Embryonic facial prominence (tissue), 1 donor: ENCODE measurements at regions not wholly inside any gene's neighbourhood (a gene's known extent, or its start where the extent isn't known, plus 50 kb on each side); places are given as distances from the start of the nearest gene placed in this dataset.
"Not testable (repeated sequence)": the region's sequence is repeated elsewhere in the genome, so short reads cannot be mapped to it uniquely, and the experiment has no call there.

Experiments used
- DNase-seq: peaks from one replicate; pipeline ENCODE4 v3.0.0-alpha.2; 2016; ENCODE audit errors: extremely low spot score

DNA sequence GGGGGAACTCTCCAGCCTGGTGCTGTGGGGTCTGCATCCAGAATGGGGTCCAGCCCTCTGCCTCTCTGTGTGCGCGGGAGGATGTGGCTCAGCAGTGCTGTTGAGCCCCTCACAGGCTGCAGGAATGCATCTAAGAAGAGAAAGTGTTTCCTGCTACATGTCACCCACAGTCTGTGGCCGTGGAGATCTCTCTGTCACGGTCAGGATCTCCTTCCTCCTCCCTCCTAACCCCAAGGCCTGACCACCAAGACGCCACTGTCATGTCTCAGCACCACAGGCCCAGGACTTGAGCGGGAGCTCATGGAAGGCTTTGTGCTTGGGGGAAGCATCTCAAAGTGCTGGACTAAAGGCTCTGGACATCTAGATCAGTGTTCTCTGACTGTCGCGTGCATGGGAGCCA, 90.1 kb downstream of the SREK1 start:
- no peak for DNase-seq

DNA sequence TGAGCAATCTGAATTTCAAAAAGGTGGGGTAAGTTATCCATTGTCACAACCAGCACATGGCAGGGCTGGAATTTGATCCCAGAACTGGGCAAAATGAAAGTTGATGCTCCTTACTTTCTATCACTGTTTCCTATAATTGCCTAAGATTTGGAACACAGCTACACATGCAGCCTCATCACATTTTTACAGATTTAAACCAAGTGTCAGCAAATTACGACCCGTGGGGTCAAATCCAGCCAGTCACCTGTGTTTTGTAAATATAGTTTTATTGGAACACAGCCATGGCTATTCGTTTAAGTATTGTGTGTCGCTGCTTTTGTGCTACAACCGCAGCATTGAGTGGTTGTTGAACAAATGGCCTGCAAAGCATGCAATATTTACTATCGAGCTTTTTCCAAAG, 94.3 kb downstream of the SREK1 start:
- DNase-seq, result no peak

DNA sequence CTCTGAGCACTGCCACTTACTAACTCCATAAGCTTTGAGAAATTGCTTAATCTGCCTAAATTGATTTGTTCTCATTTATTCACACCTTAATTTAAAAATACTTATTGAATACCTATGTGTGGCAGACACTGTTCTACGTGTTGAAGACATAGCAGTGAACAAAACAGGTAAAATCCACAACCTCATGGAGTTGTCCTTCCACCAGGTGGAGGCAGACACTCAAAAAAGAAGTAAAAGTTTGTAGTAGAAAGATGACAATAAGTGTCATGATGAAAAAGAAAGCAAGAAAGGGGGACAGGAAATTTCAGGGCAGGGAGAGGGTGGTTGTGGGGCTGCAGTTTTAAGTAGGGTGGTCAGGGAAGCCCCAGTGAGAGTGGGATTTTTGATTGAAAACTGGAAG, 94.9 kb downstream of the SREK1 start:
- DNase-seq, result no peak

- DNase-seq, result no peak
These were observed 97.2 kb downstream of the SREK1 start for GRCh38 chr5:66241136-66241825.

- DNase-seq, result no peak
These were observed 98.1 kb downstream of the SREK1 start for GRCh38 chr5:66242050-66242715.

GRCh38 chr5:66246608-66247007, 102.5 kb downstream of the SREK1 start:
- no peak for DNase-seq

GRCh38 chr5:66247176-66247960, 103.3 kb downstream of the SREK1 start:
- no peak for DNase-seq

GRCh38 chr5:66248874-66249273, 104.8 kb downstream of the SREK1 start:
- no peak for DNase-seq

DNA sequence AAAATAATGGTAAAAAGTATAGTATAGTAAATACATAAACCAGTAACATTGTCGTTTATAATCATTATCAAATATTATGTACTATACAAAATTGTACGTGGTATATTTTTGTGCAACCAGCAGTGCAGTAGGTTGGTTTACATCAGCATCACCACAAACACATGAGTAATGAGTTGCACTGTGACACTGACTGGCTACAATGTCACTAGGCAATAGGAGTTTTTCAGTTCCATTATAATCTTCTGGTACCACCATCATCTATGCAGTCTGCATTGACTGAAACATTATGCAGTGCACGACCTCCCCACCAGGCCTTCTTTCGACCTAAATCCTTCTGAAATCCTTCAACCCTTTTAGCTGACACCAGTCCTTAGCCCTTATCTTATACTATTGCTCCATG, 105.8 kb downstream of the SREK1 start:
- DNase-seq, result no peak

GRCh38 chr5:66252849-66253248, 108.7 kb downstream of the SREK1 start:
- DNase-seq, result no peak

- no peak for DNase-seq
These were observed 111.6 kb downstream of the SREK1 start for GRCh38 chr5:66255714-66256113.

GRCh38 chr5:66273121-66273520, 129.0 kb downstream of the SREK1 start:
- no peak for DNase-seq

GRCh38 chr5:66276986-66277385, 132.9 kb downstream of the SREK1 start:
- DNase-seq, result no peak

DNA sequence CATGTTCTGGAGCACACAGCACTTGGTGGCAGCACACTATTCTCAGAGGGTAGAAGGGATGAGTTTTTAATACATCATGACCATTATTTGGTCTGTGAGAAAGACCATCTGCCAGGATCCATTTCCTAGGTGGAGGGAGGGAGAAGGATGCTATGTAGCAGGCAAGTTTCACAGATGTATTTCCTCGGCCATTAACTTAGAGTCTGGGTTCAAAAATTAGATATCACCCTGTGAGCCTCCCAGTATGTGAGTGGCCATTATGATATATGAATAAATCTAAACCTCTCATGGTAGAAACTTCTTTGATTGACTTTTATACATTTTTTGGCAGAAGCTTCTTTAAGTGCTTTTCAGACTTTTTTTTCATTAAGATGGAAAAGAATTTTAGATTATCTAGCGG, 133.9 kb downstream of the SREK1 start:
- DNase-seq, result no peak

DNA sequence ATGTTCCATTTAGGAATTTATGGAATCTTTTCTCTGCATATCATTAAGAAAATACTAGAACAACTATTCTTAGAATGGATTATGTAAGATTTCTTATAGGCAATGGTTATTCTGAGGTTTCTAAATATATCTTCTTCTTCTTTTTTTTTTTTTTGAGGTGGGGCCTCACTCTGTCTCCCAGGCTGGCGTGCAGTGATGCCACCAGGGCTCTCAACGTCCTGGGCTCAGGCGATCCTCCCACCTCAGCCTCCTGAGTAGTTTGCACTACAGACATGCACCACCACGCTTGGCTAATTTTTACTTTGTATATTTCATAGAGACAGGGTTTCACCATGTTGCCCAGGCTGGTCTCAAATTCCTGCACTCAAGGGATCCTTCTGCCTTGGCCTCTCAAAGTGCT, 137.2 kb downstream of the SREK1 start:
- DNase-seq, result no peak

DNA sequence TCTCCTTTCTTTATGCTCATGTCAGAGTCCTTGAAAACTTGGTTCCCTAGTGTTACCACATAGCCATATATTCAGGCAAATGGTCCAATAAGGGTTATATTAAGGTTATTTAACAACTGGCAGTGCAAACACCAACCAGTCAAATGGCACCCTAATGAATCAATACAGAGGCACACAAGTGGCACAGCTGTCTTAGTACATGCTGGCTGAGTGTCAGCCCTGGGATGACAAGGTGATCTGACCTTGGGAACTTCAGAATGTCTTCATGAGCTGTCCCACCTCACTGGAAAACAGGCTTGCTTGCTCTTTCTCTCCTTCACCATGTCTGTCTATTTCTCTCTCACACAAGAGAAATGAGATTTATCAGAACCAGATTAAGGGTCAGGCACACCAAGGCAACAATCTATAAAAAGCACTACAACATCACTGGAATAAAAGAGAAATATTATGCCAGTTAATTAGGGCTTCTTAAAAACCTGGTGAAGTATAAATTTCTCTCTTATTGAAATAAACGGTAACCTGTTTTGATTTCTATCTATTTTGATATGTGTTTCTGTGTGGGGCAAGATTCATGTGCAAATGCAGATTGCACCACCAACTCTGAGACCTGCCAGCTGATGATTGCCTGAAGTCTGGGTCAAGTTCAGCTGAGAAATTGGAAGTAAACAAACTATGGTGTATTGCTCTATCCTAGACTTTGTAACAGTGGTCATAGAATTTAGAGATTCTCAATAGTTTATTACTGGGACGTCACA, 140.7 kb downstream of the SREK1 start:
- DNase-seq, result no peak

- DNase-seq, result no peak
These were observed 141.3 kb downstream of the SREK1 start for GRCh38 chr5:66285343-66285922.

GRCh38 chr5:66291771-66292170, 147.7 kb downstream of the SREK1 start:
- DNase-seq, result no peak

GRCh38 chr5:66293851-66294250, 149.8 kb downstream of the SREK1 start:
- DNase-seq, result not testable (repeated sequence)

DNA sequence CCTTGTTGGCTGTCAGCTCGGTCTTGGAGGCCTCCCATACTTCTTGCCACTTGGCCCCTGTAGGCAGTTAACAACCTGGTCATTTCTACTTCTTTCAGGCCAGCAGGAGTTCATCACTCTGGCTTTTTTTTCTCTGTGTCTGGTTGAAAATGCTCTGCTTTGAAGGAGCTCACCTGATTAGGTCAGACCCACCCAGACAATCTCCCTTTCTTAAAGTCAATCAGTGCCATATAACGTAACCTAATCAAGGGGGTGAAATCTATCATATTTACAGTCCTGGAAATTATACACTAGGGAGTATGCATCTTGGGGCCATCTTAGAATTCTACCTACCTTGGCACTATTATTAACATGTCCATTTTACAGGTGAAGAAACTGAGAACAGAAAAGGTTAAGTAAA, 155.4 kb downstream of the SREK1 start:
- no peak for DNase-seq

DNA sequence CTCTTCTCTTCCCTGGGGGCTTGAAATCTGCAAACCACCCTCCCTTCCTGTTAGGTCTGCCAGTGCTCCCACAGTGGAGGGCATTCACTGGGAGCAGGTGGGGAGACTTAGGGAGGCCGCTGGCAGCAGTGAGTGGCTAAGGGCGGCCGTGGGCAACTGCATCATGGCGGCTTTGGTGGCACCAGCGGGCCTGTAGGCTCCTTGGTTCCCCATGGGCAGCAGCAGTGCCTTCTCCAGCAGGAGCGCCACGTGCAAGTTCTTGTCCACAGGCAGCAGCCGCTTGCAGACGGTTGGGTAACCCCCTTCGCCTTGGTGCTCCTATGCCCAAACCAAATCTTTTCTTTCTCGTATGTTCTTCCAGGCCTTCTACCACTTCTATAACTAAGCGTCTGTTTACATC, 158.2 kb downstream of the SREK1 start:
- DNase-seq, result no peak
